ENCODE measurements at regions not wholly inside any gene's neighbourhood (a gene's known extent, or its start where the extent isn't known, plus 50 kb on each side); places are given as distances from the start of the nearest gene placed in this dataset.

GRCh38 chr2:226011716-226012450, 612.4 kb downstream of the NYAP2 start:
- no peak for DNase-seq (ENCODE audit: low read depth in 4 of 4, low spot score in 1 of 4)

- no peak for DNase-seq (ENCODE audit: low read depth in 4 of 4, low spot score in 1 of 4)
Observed at GRCh38 chr2:226002438-226002837, 602.9 kb downstream of the NYAP2 start.

- DNase-seq (ENCODE audit: low read depth in 4 of 4, low spot score in 1 of 4), result no peak
Observed at GRCh38 chr2:226001716-226002115, 602.2 kb downstream of the NYAP2 start.

GRCh38 chr2:225999692-226000091, 600.2 kb downstream of the NYAP2 start:
- DNase-seq (ENCODE audit: low read depth in 4 of 4, low spot score in 1 of 4), result no peak

- no peak for DNase-seq (ENCODE audit: low read depth in 4 of 4, low spot score in 1 of 4)
Observed at GRCh38 chr2:225998653-225999052, 599.1 kb downstream of the NYAP2 start.

GRCh38 chr2:225998116-225998515, 598.6 kb downstream of the NYAP2 start:
- DNase-seq (ENCODE audit: low read depth in 4 of 4, low spot score in 1 of 4), result no peak

- DNase-seq (ENCODE audit: low read depth in 4 of 4, low spot score in 1 of 4), result no peak
Observed at GRCh38 chr2:225996462-225996828, 596.9 kb downstream of the NYAP2 start.

GRCh38 chr2:225995796-225996461, 596.4 kb downstream of the NYAP2 start:
- no peak for DNase-seq (ENCODE audit: low read depth in 4 of 4, low spot score in 1 of 4)

GRCh38 chr2:225994748-225995405, 595.4 kb downstream of the NYAP2 start:
- no peak for DNase-seq (ENCODE audit: low read depth in 4 of 4, low spot score in 1 of 4)

- DNase-seq (ENCODE audit: low read depth in 4 of 4, low spot score in 1 of 4), result no peak
Observed at GRCh38 chr2:225993430-225993829, 593.9 kb downstream of the NYAP2 start.

GRCh38 chr2:225989809-225990208, 590.3 kb downstream of the NYAP2 start:
- no peak for DNase-seq (ENCODE audit: low read depth in 4 of 4, low spot score in 1 of 4)

- no peak for DNase-seq (ENCODE audit: low read depth in 4 of 4, low spot score in 1 of 4)
Observed at GRCh38 chr2:225980372-225980771, 580.9 kb downstream of the NYAP2 start.

- no peak for DNase-seq (ENCODE audit: low read depth in 4 of 4, low spot score in 1 of 4)
Observed at GRCh38 chr2:225971433-225971832, 571.9 kb downstream of the NYAP2 start.

GRCh38 chr2:225948903-225949302, 549.4 kb downstream of the NYAP2 start:
- DNase-seq (ENCODE audit: low read depth in 4 of 4, low spot score in 1 of 4), result no peak

GRCh38 chr2:225938991-225939390, 539.5 kb downstream of the NYAP2 start:
- no peak for DNase-seq (ENCODE audit: low read depth in 4 of 4, low spot score in 1 of 4)

- no peak for DNase-seq (ENCODE audit: low read depth in 4 of 4, low spot score in 1 of 4)
Observed at GRCh38 chr2:225937625-225938187, 538.2 kb downstream of the NYAP2 start.

GRCh38 chr2:225932811-225933413, 533.4 kb downstream of the NYAP2 start:
- no peak for DNase-seq (ENCODE audit: low read depth in 4 of 4, low spot score in 1 of 4)

GRCh38 chr2:225930687-225931086, 531.2 kb downstream of the NYAP2 start:
- DNase-seq (ENCODE audit: low read depth in 4 of 4, low spot score in 1 of 4), result no peak

GRCh38 chr2:225920621-225921220, 521.2 kb downstream of the NYAP2 start:
- no peak for DNase-seq (ENCODE audit: low read depth in 4 of 4, low spot score in 1 of 4)

GRCh38 chr2:225916692-225917091, 517.2 kb downstream of the NYAP2 start:
- DNase-seq (ENCODE audit: low read depth in 4 of 4, low spot score in 1 of 4), result no peak

- no peak for DNase-seq (ENCODE audit: low read depth in 4 of 4, low spot score in 1 of 4)
Observed at GRCh38 chr2:225911019-225911418, 511.5 kb downstream of the NYAP2 start.

Measured in stimulated activated CD4-positive, alpha-beta T cell treated with anti-CD3 and anti-CD28 coated beads, Interleukin-1b, Interleukin-23, amount 100 ng/mL, for 24 hours (primary cell).